NCI-H774 (cell line): ENCODE measurements at regions not wholly inside any gene's neighbourhood (a gene's known extent, or its start where the extent isn't known, plus 50 kb on each side); places are given as distances from the start of the nearest gene placed in this dataset.
"Not testable (repeated sequence)": the region's sequence is repeated elsewhere in the genome, so short reads cannot be mapped to it uniquely, and the experiment has no call there.

Experiments used
- DNase-seq: peaks from one replicate; lab custom pipeline; 2025; lab: John Stamatoyannopoulos, UW

DNA sequence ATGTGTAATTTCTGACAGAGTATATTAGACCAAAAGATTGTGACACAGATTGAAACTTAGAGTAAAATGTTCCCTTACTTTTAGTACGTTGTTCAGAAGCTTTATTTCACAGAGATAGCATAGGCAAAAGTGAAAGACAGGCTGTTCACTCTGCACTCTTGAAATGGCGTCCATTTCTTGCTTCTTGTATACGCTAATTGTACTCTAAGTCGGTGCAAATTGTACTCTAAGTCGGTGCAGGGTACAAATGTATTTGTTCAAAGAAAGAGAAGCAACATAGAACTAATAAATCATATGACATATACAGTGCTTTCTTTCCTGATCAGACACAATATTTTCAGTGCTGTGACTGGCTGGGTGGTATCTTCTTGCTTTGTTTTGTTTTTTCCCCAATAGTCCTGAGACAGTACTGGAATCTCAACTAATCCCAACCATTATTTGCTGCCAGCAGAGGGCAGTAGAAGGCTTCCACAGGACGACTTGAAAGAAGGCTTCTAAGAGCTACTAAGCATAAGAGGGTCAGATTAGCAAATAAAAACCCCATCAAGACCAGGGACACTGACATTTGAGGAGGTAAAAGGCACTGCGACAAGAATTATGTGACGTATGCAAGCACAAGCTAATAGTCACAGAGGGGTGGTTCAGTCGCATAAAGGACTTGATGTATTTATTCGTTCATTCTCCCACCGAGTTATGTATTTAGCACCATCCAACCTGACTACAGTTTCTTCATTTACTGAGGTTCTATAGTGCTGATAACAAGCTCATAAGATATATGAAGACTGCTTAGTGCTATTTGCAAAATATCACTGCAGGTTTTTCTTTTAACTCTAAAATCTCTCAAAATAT is 831.8 kb downstream of the TAF11L14 start:
- no peak for DNase-seq

DNA sequence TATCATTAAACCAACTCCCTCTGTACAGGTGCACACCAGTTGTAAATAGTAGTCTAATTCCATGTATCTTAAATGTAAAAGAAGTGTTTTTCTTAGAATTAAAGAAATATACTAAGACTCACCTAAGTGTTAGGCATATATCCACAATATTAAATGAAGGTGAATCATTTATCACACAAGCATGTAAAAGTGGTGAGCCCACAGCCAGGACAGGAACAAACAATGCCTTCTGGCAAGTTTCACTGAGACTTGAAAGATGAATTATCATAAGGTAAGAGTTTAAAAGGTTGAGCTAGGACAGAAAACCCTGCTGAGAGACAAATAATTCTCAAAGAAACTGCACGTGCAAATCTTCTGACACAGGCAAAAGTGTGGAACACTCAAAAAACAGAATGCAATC is 832.5 kb downstream of the TAF11L14 start:
- DNase-seq, result no peak

DNA sequence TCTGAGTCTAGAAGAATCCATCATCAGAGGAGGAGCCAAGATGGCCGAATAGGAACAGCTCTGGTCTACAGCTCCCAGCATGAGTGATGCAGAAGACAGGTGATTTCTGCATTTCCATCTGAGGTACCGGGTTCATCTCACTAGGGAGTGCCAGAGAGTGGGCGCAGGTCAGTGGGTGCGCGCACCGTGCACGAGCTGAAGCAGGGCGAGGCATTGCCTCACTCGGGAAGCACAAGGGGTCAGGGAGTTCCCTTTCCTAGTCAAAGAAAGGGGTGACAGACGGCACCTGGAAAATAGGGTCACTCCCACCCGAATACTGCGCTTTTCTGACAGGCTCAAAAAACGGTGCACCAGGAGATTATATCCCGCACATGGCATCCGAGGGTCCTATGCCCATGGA is 837.5 kb downstream of the TAF11L14 start:
- not testable (repeated sequence) for DNase-seq

DNA sequence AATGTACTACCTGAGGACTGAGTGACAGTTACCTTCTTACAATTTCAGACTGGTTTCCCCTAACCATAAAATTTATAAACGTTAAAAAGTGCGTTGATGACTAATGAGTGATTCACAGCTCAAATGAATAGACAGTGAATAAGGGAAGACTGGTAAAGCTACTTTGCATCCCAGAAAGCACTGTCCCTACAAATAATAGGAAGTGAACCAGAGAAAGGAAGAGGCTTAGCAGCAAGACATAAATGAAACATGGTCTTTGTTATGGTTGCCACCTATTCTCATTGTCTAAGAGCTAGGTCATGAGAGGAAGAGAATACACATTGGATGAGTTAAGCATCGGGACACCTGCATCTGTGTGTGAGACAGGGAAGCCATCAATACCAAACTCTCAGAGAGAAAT is 849.2 kb downstream of the TAF11L14 start:
- DNase-seq, result no peak

DNA sequence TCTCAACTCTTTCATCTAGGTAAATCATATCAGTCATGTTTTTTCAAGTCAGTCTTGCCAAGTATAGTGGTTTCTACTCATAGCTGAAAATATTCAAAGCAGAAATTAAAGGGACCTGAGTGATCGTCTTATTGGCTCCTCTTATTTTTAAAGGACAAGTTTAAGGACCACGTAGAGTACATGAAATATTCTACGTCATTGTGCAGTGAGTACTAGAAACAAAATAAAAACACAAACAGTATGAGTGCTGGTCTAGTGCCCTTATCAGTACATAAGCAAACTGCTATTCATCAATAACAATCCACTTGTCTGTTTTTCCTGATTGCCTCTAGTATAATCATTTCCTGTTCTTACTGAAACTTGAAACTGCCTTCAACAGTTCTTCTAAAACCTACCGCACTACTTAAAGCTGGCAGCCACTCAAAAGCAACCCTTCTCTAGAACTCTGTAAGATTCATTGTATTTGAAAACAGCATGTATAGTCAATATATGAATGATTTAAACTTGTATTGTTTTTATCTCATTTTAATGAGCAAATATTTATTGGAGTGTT is 853.7 kb downstream of the TAF11L14 start:
- DNase-seq, result no peak

DNA sequence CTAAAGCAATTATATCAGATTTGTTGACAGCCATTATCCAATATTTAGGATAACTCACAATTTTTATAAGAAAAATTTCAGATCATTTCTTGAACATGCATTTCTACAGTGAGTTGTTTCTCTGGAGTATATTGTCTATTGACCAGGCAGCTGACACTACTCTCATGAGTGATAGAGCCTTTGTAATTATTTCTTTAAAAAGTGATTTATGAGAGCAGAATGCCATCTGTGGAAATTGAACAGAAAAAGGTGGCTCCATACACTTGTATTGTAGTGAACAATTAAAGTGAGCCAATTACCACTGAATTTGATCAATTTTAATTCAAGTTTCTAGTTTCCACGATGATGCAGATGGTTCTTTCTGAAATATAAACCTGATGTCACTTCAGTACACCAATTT is 855.4 kb downstream of the TAF11L14 start:
- no peak for DNase-seq

DNA sequence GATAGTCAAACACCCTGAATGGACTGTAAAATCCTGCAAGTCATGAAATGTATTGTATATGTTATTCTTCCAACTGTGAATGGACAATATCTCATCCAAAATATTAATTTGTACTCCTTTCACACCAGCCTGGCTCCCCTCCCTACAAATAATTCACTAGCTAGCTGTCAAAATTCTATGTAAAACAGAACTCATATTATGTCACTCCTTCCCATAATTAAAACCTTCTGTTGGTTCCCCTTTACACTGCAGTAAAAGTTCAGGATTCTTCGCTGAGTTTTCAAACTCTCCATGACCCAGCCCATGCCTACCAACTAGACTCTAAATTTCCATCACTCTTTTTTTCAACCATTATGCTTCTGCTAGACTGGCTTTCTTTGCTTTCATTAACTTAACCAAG is 857.1 kb downstream of the TAF11L14 start:
- no peak for DNase-seq

DNA sequence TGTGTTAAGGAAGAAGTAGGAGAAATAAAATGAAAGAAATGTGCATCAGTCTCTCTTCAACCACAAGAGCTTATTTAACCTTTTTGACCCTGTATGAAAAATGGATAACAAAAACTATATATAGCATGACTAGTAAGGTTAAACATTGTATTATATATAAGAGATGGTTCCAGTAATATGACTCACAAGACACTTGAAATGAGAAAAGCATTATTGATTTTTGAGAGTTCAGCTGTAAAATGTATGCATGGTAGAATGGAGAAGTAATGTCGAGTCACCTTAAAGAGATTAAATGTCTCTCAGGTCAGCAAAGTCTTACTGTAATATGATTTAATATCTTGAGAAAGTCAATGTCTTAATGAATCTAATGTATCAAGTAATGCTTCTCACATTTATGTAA is 860.9 kb downstream of the TAF11L14 start:
- DNase-seq, result no peak

DNA sequence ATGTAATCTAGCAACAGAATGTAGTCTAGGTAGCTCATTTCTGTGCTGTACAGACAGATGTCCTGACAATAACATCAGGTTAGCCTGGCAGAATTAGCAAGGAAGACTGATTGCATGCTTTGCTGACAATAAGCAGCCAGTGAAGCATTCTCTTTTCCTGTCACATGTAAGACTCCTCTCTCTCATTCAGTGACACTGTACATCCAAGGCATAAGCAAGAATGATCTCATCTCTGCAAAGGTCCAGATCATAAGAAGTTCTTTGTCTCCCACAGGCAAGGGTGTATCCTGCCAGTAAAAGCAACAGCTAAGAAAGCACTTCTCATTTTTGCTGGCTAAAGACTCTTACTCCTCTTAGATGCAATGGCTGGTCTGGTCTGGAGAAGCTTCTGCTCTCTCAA is 861.8 kb downstream of the TAF11L14 start:
- DNase-seq, result no peak

DNA sequence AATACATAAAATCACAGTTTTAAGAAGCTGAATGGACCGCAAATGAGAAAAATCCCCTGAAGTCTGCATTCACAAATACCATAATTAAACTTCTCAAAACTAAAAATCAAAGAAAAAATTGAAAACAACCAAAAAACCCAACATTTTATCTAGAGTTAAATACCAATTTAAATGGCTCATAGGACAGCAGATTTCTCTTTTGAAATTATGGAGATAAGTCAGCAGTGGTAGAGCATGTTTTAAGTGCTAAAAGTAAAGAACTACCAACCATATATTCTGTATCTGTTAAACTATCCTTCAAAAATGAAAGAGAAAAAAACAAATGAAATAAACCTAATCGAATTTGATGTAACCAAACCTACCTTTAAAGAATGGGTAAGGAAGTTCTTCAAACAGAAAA is 862.8 kb downstream of the TAF11L14 start:
- no peak for DNase-seq

DNA sequence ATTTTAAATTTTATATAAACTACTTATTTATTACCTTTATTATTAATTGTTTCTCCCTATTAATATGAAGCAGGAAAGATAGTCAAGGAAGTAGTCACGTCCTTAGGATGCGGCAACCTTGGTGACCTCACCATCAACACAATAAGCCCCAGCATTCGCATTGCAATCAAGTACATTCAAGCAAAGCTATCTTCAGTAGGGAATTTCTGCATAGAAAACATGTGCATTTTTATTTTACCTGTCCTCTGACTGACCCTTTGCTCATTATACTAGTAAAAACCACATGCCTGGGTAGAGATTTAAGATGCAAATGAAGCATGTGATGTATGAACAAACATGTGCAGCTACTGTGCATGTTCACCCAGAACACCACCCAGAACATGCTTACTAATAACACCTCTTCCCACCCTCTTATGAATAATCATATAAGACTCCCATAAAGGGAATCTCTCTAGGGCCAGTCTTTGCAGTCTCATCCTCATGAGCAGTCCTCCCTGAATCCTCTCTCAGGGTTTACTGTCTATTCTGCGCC is 869.6 kb downstream of the TAF11L14 start:
- no peak for DNase-seq

DNA sequence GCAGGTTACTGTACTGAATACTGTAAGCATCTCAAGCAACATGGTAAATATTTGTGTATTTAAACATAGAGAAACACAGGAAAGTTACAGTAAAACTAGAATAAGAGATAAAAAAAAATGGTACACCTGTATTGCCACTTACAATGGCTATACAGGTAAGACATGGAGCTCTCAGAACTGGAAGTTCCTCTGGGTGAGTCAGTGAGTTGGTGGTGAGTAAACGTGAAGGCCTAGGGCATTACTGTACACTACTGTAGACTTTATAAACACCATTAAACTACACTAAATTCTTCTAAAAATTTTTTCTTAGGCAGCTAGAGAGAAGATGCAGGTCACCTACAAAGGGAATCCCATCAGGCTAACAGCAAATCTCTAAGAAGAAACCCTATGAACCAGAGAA is 872.9 kb downstream of the TAF11L14 start:
- no peak for DNase-seq

DNA sequence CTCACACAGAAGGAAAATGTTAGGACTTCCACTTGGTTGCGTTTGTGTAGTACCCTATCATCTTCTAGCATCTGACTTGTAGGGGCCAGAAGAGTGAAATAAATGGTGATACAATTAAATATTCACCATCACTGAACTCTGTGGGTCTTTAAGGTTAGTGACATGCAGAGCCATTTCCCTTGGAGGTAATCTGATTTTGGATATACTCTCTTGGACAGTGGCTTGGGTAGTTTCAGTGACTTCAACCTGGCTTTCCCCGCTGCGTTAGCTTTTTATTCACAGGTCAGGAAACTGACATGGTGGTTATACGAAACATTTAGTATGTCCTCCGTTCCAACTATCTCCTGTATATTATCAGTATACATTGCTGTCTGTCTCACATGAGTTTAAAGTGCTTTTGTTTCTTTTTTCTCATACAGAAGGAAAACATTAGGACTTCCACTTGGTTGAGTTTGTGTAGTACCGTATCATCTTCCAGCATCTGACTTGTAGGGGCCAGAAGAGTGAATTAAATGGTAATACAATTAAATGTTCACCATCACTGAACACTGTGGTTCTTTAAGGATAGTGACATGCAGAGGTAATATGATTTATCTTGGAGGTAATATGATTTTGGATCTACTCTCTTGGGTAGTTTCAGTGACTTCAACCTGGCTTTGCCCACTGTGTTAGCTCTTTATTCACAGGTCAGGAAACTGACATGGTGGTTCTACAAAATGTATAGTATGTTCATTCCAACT is 883.6 kb downstream of the TAF11L14 start:
- no peak for DNase-seq

DNA sequence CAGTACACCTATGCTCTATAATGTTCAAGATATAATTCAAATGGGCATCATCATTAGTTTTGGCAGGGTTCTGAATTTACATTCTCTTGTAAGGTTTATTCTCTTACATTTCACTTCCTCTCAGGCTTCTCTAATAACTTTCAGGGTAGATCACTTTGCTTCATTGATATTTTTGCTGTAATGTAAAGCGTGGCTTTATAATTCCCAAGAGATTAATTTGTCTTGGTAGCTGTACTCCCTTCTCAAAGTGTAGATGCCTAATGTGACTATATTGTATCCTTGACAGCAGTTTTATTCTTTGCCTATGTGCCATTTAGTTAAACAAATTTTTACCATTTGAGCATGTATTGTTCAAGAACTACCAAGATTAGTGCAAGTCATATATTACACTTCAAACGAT is 889.1 kb downstream of the TAF11L14 start:
- no peak for DNase-seq

DNA sequence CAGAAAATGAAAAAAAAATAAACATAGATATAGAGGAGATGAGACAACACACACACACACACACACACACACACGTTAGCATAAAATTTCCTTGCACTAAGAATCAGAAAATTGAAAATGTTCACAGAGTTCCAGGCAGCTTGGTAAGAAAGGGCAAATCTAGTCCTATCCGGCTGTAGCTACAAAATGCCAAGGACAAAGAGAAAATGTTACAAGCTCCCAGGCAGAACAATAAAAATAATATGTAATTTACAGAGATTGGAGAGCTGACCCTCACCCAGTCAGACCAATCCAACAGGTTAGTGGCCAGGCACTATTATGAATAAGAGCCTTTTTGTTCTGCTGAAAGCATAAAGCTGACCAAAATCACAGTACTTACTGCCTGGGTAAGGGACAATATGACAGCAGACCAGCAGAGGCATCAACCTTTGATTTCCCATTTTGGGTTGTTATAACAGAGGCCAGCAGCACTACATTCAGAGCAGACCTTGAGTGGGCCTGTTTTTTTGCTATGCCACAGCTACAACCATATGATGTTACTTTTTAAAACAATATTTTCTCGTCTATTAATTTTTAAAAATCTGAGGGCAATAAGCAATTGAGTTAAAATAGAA is 892.6 kb downstream of the TAF11L14 start:
- DNase-seq, result no peak

DNA sequence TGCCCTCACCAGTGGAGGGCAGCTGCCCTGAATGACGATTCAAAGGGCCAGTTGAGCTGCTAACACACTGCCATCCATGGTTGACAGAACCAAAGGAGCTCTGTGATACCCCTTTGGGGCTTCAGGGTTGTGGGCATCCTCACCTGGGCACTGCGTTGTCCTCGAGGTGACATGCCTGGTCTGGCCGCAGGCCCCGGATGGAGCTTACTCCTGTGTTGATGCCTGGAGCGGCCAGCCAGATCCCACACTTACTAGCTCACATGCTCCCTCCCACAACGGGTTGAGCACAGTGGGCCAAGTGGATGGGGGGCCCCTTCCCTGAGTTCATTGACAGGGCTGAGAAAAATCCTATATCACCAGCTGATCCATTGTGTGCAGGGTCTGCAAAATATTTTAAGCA is 898.9 kb downstream of the TAF11L14 start:
- no peak for DNase-seq

DNA sequence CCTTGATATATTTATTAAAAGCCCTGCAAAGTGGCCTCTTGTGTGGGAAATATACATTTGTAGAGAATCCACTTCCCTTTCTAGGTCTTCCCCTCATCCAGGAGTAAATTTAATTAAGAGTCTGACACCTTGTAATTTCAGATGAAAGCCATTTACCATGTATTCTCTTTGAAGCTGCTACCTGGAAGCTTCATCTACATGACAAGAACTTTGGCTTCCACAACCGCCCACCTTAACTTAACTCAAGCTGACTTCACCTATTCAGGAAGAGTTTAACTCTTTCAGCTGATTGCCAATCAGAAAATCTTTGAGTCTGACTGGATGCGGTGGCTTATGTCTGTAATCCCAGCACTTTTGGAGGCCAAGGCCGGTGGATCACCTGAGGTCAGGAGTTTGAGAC is 899.9 kb downstream of the TAF11L14 start:
- DNase-seq, result no peak

DNA sequence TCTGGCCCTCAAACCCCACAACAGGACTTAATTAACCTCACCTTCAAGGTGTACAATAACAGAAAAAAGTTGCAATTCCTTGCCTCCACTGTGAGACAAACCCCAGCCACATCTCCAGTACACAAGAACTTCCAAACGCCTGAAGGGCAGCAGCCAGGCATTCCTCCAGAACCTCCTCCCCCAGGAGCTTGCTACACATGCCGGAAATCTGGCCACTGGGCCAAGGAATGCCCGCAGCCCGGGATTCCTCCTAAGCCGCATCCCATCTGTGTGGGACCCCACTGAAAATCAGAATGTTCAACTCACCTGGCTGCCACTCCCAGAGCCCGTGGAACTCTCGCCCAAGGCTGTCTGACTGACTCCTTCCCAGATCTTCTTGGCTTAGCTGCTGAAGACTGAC is 901.5 kb downstream of the TAF11L14 start:
- not testable (repeated sequence) for DNase-seq

DNA sequence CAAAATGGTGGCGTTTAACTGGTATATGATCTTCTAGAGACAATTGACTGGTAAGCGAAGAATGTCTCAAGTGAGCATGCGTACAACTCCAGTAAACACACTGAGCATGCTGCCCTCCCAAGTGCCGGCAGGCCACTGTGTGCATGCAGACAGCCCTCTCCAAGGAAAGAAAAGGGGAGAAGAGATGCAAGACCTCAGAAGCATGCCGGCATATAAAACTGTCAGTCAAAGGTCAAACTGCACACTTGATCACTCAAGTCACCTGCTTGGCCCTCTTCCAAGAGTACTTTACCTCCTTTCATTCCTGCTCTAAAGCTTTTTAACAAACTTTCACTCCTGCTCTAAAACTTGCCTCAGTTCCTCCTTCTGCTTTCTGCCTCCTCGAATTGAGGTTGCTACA is 910.2 kb downstream of the TAF11L14 start:
- DNase-seq, result no peak

DNA sequence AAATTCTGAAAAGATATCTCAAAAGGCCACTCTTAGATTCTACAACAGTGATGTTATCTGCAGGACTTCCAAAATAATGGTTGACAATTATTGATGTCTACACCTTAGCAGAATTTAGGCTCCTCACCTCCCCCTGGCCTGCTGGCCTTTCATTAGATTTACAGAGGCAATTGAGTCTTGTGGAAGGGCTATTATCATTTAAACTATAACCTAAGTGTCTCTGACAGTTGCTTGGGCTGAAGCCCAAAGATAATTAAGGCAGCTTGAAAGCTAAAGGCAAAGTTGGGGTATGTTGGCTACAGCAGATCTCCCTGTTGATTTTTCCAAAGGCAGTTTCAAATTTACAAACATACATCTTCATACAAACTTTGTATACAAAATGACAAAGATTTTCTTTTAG is 912.3 kb downstream of the TAF11L14 start:
- no peak for DNase-seq

DNA sequence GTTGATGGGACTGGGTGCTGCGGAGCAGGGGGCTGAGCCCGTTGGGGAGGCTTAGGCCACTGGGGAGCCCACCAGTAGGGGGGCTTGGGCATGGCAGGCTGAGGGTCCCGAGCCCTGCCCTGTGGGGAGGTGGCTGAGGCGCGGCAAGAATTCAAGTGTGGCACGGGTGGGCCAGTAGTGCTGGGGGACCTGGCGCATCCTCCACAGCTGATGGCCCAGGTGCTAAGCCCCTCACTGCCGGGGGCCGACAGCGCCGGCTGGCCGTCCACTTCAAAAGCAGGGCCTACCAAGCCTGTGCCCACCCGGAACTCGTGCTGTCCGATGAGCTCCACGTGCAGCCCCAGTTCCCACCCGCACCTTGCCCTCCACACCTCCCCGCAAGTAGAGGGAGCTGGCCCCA is 917.5 kb downstream of the TAF11L14 start:
- no peak for DNase-seq

DNA sequence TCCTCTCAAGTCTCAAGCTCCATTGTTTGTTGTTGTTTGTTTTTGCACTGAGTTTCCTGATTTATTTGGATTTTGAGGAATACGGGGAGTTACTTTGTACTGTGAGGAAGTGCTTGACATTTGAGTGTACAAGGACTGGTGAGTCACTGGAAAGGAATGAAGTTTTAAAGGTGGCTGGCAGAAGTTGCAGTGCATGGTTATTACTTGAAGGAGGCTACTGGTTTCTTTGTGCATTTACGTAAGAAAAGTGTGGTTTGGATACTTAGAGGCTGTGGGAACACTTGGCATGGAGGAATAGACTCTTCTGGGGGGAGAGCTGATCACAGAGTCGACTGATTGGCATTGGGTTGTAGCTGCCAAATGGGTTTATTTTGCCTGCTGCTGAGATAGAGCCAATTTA is 919.0 kb downstream of the TAF11L14 start:
- no peak for DNase-seq

DNA sequence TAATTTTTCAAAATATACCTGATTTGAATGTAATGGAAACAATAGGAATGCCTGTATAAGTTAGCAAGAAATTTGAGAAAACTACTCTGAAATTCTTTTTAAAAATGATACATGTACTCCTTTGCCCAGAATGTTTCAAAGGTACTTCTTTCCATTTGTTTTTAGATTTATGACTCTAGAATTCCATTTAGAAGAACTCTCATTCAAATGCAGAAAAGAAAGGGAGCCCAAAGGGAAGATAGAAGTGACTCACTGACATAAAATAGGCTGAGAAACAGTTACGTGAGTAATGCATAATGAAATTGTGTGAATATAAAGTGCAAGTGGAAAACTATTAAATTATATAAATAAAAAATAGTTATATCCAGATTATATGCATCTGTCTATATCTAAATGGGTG is 926.3 kb downstream of the TAF11L14 start:
- no peak for DNase-seq
